RWPE2 (cell line): ENCODE measurements at regions not wholly inside any gene's neighbourhood (a gene's known extent, or its start where the extent isn't known, plus 50 kb on each side); places are given as distances from the start of the nearest gene placed in this dataset.

Experiments used
- ATAC-seq: fragments of 200-7000 bp; cut with Tn5 transposase; 3 replicates; pipeline ENCODE4 v1.9.1; 2021; ENCODE audit warnings: low read depth
- DNase-seq: peaks from one replicate; pipeline ENCODE4 v3.0.0-alpha.2; 2020; ENCODE audit warnings: low spot score
- H3K27ac ChIP-seq: fragments of 450-650 bp; 2 replicates; pipeline ENCODE4 v1.5.1; 2017; ENCODE audit warnings: mild to moderate bottlenecking; ENCODE audit not compliant: poor library complexity, severe bottlenecking
- H3K27me3 ChIP-seq: fragments of 250-450 bp; sonication (Bioruptor Pico); 2 replicates; pipeline ENCODE4 v1.5.1; 2021; ENCODE audit warnings: mild to moderate bottlenecking, moderate library complexity; ENCODE audit not compliant: insufficient read depth, poor library complexity, severe bottlenecking
- H3K36me3 ChIP-seq: fragments of 250-450 bp; sonication (Bioruptor Pico); 2 replicates; pipeline ENCODE4 v1.5.1; 2020; ENCODE audit warnings: low read depth, mild to moderate bottlenecking, moderate library complexity
- H3K4me1 ChIP-seq: fragments of 250-450 bp; sonication (Bioruptor Pico); 2 replicates; pipeline ENCODE4 v1.5.1; 2021; ENCODE audit warnings: mild to moderate bottlenecking, moderate library complexity; ENCODE audit not compliant: insufficient read depth, poor library complexity, severe bottlenecking
- H3K4me3 ChIP-seq: fragments of 250-450 bp; sonication (Bioruptor Pico); 2 replicates; pipeline ENCODE4 v1.5.1; 2021; ENCODE audit warnings: mild to moderate bottlenecking, moderate library complexity; ENCODE audit not compliant: severe bottlenecking
- H3K9me3 ChIP-seq: fragments of 250-450 bp; sonication (Bioruptor Pico); 2 replicates; pipeline ENCODE4 v1.5.1; 2021; ENCODE audit warnings: mild to moderate bottlenecking, moderate library complexity; ENCODE audit not compliant: severe bottlenecking
- TF ChIP-seq, protein P1 (sequence below): fragments of 450-650 bp; IDR thresholded peaks from one replicate; pipeline ENCODE4 v1.5.1; 2017; ENCODE audit warnings: mild to moderate bottlenecking, moderate library complexity; ENCODE audit not compliant: poor library complexity, severe bottlenecking

DNA sequence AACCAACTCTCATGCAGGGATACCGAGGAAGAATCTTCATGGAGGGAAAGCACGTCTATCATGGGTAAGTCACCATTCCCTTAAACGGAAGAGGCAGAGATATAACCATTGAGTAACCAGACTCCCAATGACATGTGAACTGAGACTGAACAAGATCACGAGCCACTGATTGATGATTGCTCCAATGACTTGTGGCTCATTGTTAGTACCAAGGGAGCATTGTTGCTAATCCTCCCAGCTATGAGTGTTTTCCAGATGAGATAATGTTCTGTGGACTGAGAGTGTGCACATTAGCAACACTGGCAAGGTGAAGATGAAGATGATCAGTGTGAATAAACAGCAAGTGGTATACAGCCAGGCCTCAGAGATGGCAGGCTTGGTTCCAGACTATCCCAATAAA is 219.2 kb upstream of the MAP3K1 start:
- ATAC-seq (no peak), DNase-seq (no peak)
- Histone ChIP-seq H3K9me3 (no peaks in the 10 kb centered on the region), H3K27me3 (no peaks in the 10 kb centered on the region), H3K4me3 (no peak overlapping the region), H3K27ac (no peak overlapping the region), H3K36me3 (no peaks in the 10 kb centered on the region), H3K4me1 (no peaks in the 10 kb centered on the region)
- TF ChIP-seq, protein P1, sequence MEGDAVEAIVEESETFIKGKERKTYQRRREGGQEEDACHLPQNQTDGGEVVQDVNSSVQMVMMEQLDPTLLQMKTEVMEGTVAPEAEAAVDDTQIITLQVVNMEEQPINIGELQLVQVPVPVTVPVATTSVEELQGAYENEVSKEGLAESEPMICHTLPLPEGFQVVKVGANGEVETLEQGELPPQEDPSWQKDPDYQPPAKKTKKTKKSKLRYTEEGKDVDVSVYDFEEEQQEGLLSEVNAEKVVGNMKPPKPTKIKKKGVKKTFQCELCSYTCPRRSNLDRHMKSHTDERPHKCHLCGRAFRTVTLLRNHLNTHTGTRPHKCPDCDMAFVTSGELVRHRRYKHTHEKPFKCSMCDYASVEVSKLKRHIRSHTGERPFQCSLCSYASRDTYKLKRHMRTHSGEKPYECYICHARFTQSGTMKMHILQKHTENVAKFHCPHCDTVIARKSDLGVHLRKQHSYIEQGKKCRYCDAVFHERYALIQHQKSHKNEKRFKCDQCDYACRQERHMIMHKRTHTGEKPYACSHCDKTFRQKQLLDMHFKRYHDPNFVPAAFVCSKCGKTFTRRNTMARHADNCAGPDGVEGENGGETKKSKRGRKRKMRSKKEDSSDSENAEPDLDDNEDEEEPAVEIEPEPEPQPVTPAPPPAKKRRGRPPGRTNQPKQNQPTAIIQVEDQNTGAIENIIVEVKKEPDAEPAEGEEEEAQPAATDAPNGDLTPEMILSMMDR = no peak

DNA sequence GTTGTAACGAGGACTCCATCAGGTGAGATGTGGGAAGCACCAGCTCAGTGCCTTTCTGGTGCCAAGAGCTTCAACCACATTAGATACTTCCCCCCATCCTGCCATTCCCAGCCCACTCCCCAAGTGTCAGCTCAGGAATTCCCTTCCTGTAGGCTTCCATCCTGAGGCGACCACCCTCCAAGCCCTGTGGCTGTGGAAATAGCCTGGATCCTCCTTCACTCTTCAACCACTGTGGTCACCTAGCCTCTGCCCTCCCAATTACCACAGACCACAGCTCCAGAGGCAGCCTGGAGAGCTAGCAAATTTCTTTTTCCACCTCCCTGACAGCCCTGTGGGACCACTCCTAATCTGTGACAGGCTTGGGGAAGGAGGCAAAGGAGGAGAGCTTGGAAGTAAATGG is 219.8 kb upstream of the MAP3K1 start:
- H3K4me1 ChIP-seq = no peaks in the 10 kb centered on the region
- ATAC-seq (no peak), DNase-seq (no peak)
- H3K27ac ChIP-seq = no peak overlapping the region
- no peaks in the 10 kb centered on the region for H3K36me3 ChIP-seq
- TF ChIP-seq, protein P1 = no peak
- H3K4me3 ChIP-seq = no peak overlapping the region
- H3K9me3 ChIP-seq = no peaks in the 10 kb centered on the region
- H3K27me3 ChIP-seq = no peaks in the 10 kb centered on the region

DNA sequence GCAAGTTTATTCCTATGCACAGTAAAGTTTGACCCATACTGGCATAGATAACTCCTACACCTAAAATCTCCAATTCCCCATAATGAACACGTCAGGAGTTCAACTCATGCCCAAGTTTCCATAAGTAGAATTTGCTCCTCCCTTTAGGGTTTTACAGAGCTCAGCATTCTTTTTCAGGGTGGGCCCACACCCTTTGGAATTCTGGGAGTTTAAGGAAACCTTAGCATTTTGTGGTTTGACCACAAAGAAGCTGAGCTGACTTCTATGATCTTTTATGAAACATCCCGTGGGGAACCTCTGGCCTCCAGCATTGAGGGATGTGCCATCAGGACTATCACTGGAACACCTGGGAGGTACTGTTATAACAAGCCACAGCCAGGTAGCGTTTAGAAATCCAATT is 220.6 kb upstream of the MAP3K1 start:
- Histone ChIP-seq H3K27ac (no peak overlapping the region), H3K4me1 (no peaks in the 10 kb centered on the region), H3K4me3 (no peak overlapping the region), H3K27me3 (no peaks in the 10 kb centered on the region), H3K9me3 (no peaks in the 10 kb centered on the region), H3K36me3 (no peaks in the 10 kb centered on the region)
- TF ChIP-seq, protein P1 = no peak
- ATAC-seq (peak; percentile 23; the same call in 2 of the 3 replicates), DNase-seq (no peak)

DNA sequence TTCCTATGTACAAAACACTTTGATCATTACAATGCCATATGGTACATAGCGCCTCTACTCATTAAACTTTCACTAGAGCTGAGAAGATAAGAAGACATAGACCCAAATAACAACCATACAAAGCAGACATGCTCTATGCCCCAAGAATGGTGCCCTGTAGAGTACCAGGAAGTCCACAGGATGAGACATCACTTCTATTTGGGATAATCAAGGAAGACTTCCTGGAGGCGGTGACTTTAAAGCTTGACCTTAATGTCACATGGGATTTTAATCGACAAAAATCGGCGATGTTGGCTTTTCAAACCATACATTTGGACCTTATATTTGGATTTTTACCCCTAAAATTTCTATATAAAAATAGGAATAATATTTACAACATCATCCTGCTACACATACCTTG is 224.3 kb upstream of the MAP3K1 start:
- no peak overlapping the region for H3K4me3 ChIP-seq
- no peaks in the 10 kb centered on the region for H3K27me3 ChIP-seq
- DNase-seq = no peak
- TF ChIP-seq, protein P1 = no peak
- no peaks in the 10 kb centered on the region for H3K36me3 ChIP-seq
- H3K27ac ChIP-seq = no peak overlapping the region
- no peak for ATAC-seq
- H3K4me1 ChIP-seq = peaks cover under 1% of the 10 kb centered on the region
- no peaks in the 10 kb centered on the region for H3K9me3 ChIP-seq

DNA sequence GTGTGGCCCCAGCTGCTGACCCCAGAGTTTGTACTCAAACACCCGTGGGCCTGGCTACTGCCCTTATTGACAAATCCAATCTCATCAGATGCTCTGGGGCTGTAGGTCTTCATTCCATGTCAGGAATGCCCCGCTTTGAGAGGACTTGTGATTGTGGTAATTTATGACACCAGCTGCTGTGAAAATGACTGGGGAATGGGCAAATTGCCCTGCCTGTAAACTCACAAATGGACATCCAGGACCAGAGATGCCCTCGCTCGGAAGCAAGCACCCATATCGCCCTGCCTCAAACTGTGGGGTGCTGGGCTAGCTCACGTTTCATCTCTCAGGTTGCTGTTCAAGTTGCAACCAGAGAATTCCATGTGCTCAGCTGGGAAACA is 225.9 kb upstream of the MAP3K1 start:
- Histone ChIP-seq H3K36me3 (no peaks in the 10 kb centered on the region), H3K27me3 (no peaks in the 10 kb centered on the region), H3K27ac (no peak overlapping the region), H3K4me3 (no peak overlapping the region), H3K9me3 (no peaks in the 10 kb centered on the region), H3K4me1 (peaks cover 10% of the 10 kb centered on the region)
- ATAC-seq (no peak), DNase-seq (no peak)
- TF ChIP-seq, protein P1 = no peak
